WTC11 (cell line): ENCODE measurements at regions not wholly inside any gene's neighbourhood (a gene's known extent, or its start where the extent isn't known, plus 50 kb on each side); places are given as distances from the start of the nearest gene placed in this dataset.

ENCODE experiments used
- ATAC-seq: fragments of 200-7000 bp; cut with Tn5 transposase; 2 replicates; pipeline ENCODE4 v1.10.0; 2021; ENCODE audit warnings: mild to moderate bottlenecking, moderate library complexity
- CTCF ChIA-PET: fragments of 300-600 bp; sonication (Branson Sonifier 250); formaldehyde crosslinking; loops from one replicate; lab custom pipeline; 2021; ENCODE audit warnings: antibody characterized with exemption; lab: Charles Lee
- POLR2A ChIA-PET: fragments of 350-600 bp; sonication (Branson Sonifier 250); formaldehyde crosslinking; loops from one replicate; lab custom pipeline; 2021; ENCODE audit warnings: antibody characterized with exemption; lab: Charles Lee
- DNase-seq: peaks from one replicate; pipeline ENCODE4 v3.0.0; 2021; ENCODE audit warnings: low spot score
- H3K27ac Mint-ChIP-seq: 2 replicates; pipeline ENCODE4 v1.8.0; 2021; ENCODE audit warnings: mixed read lengths
- H3K27me3 Mint-ChIP-seq: 2 replicates; pipeline ENCODE4 v1.8.0; 2021; ENCODE audit warnings: low read depth, mild to moderate bottlenecking, moderate library complexity, mixed read lengths
- H3K36me3 Mint-ChIP-seq: 2 replicates; pipeline ENCODE4 v1.8.0; 2021; ENCODE audit warnings: mixed read lengths
- H3K4me1 Mint-ChIP-seq: 2 replicates; pipeline ENCODE4 v1.8.0; 2022; ENCODE audit warnings: mixed read lengths
- H3K4me3 Mint-ChIP-seq: 2 replicates; pipeline ENCODE4 v1.8.0; 2021; ENCODE audit warnings: mild to moderate bottlenecking, moderate library complexity, mixed read lengths
- H3K9me3 Mint-ChIP-seq: 2 replicates; pipeline ENCODE4 v1.8.0; 2021; ENCODE audit warnings: mixed read lengths
- FOXK1 ChIP-seq: sonication (generic); formaldehyde crosslinking; IDR thresholded peaks from 2 replicates; pipeline ENCODE4 v1.8.0; 2022; ENCODE audit warnings: mild to moderate bottlenecking, moderate library complexity, missing genetic modification reagents
- GTF2I ChIP-seq: fragments of 250-450 bp; sonication (Bioruptor Pico); conservative IDR thresholded peaks from 2 replicates; pipeline ENCODE4 v1.4.0; 2021; ENCODE audit warnings: mild to moderate bottlenecking
- SMAD4 ChIP-seq: sonication (generic); formaldehyde crosslinking; IDR thresholded peaks from 2 replicates; pipeline ENCODE4 v1.8.0; 2022; ENCODE audit warnings: mild to moderate bottlenecking, missing genetic modification reagents
- SP1 ChIP-seq: sonication (generic); formaldehyde crosslinking; conservative IDR thresholded peaks from 2 replicates; pipeline ENCODE4 v1.8.1; 2022; ENCODE audit warnings: missing genetic modification reagents
- ZNF396 ChIP-seq: fragments of 250-450 bp; sonication (Bioruptor Pico); IDR thresholded peaks from 2 replicates; pipeline ENCODE4 v1.8.0; 2021; ENCODE audit warnings: mild to moderate bottlenecking, moderate library complexity, borderline replicate concordance
- TF ChIP-seq, protein P1 (sequence below): sonication (generic); formaldehyde crosslinking; IDR thresholded peaks from 2 replicates; pipeline ENCODE4 v1.8.0; 2022; ENCODE audit warnings: mild to moderate bottlenecking, missing genetic modification reagents
- TF ChIP-seq, protein P2 (sequence below): sonication (generic); formaldehyde crosslinking; IDR thresholded peaks from 2 replicates; pipeline ENCODE4 v1.8.0; 2023; ENCODE audit warnings: missing genetic modification reagents, mild to moderate bottlenecking, borderline replicate concordance
- TF ChIP-seq, protein P3 (sequence below): sonication (generic); formaldehyde crosslinking; IDR thresholded peaks from 2 replicates; pipeline ENCODE4 v1.8.1; 2023; ENCODE audit warnings: mild to moderate bottlenecking, moderate library complexity, missing genetic modification reagents
- TF ChIP-seq, protein P4 (sequence below): sonication (generic); formaldehyde crosslinking; IDR thresholded peaks from 2 replicates; pipeline ENCODE4 v1.8.1; 2023; ENCODE audit warnings: mild to moderate bottlenecking, missing genetic modification reagents, moderate library complexity
- TF ChIP-seq, protein P5 (sequence below): sonication (generic); formaldehyde crosslinking; IDR thresholded peaks from 2 replicates; pipeline ENCODE4 v1.8.1; 2023; ENCODE audit warnings: mild to moderate bottlenecking, missing genetic modification reagents, borderline replicate concordance
- TF ChIP-seq, protein P6 (sequence below): sonication (generic); formaldehyde crosslinking; IDR thresholded peaks from 2 replicates; pipeline ENCODE4 v1.8.0; 2022; ENCODE audit warnings: missing genetic modification reagents

DNA sequence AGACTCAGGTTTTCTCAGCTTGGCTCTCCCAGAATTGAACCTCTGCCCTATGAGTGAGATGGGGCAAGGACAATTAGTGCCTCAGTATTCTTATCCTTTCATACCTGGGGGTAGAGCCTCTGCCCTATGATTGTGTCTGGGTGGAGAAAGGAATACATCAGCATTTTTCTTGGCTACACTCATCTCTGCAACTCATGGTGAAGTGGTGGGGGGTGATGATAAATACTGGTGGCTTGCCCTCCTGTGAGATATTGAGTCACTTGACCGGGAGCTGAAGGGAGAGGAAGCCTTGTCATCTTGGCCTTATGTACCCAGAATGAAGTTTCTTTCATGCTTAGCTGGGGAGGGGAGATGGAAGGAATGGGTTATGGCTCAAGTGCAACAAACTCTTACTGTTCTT, 71.3 kb upstream of the ENOX2 start:
- Mint-ChIP-seq H3K4me1 (peaks cover 5% of the 10 kb centered on the region; the same call in 1 of the 2 replicates), H3K4me3 (no peak overlapping the region), H3K27ac (no peak overlapping the region), H3K27me3 (peaks cover 2% of the 10 kb centered on the region; the same call in 1 of the 2 replicates), H3K36me3 (no peaks in the 10 kb centered on the region), H3K9me3 (no peaks in the 10 kb centered on the region)
- DNase-seq, result no peak
- POLR2A ChIA-PET, result no interaction called here
- CTCF ChIA-PET, result interaction anchor here (1.0 to 1.2 kb wide), 3 partner anchors 581 to 703 kb away, joined by 3 to 4 read pairs (median 3); no protein-coding TSS in a partner anchor
- TF ChIP-seq, protein P1, sequence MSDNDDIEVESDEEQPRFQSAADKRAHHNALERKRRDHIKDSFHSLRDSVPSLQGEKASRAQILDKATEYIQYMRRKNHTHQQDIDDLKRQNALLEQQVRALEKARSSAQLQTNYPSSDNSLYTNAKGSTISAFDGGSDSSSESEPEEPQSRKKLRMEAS, result no peak
- TF ChIP-seq, protein P2, sequence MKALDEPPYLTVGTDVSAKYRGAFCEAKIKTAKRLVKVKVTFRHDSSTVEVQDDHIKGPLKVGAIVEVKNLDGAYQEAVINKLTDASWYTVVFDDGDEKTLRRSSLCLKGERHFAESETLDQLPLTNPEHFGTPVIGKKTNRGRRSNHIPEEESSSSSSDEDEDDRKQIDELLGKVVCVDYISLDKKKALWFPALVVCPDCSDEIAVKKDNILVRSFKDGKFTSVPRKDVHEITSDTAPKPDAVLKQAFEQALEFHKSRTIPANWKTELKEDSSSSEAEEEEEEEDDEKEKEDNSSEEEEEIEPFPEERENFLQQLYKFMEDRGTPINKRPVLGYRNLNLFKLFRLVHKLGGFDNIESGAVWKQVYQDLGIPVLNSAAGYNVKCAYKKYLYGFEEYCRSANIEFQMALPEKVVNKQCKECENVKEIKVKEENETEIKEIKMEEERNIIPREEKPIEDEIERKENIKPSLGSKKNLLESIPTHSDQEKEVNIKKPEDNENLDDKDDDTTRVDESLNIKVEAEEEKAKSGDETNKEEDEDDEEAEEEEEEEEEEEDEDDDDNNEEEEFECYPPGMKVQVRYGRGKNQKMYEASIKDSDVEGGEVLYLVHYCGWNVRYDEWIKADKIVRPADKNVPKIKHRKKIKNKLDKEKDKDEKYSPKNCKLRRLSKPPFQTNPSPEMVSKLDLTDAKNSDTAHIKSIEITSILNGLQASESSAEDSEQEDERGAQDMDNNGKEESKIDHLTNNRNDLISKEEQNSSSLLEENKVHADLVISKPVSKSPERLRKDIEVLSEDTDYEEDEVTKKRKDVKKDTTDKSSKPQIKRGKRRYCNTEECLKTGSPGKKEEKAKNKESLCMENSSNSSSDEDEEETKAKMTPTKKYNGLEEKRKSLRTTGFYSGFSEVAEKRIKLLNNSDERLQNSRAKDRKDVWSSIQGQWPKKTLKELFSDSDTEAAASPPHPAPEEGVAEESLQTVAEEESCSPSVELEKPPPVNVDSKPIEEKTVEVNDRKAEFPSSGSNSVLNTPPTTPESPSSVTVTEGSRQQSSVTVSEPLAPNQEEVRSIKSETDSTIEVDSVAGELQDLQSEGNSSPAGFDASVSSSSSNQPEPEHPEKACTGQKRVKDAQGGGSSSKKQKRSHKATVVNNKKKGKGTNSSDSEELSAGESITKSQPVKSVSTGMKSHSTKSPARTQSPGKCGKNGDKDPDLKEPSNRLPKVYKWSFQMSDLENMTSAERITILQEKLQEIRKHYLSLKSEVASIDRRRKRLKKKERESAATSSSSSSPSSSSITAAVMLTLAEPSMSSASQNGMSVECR (CRISPR knock-in tag), result no peak
- TF ChIP-seq SMAD4 (CRISPR knock-in tag) (no peak), GTF2I (CRISPR knock-in tag) (no peak), ZNF396 (no peak), SP1 (CRISPR knock-in tag) (no peak), FOXK1 (no peak)
- TF ChIP-seq, protein P3, sequence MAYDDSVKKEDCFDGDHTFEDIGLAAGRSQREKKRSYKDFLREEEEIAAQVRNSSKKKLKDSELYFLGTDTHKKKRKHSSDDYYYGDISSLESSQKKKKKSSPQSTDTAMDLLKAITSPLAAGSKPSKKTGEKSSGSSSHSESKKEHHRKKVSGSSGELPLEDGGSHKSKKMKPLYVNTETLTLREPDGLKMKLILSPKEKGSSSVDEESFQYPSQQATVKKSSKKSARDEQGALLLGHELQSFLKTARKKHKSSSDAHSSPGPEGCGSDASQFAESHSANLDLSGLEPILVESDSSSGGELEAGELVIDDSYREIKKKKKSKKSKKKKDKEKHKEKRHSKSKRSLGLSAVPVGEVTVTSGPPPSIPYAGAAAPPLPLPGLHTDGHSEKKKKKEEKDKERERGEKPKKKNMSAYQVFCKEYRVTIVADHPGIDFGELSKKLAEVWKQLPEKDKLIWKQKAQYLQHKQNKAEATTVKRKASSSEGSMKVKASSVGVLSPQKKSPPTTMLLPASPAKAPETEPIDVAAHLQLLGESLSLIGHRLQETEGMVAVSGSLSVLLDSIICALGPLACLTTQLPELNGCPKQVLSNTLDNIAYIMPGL, result no peak
- TF ChIP-seq, protein P4, sequence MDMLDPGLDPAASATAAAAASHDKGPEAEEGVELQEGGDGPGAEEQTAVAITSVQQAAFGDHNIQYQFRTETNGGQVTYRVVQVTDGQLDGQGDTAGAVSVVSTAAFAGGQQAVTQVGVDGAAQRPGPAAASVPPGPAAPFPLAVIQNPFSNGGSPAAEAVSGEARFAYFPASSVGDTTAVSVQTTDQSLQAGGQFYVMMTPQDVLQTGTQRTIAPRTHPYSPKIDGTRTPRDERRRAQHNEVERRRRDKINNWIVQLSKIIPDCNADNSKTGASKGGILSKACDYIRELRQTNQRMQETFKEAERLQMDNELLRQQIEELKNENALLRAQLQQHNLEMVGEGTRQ (CRISPR knock-in tag), result no peak
- TF ChIP-seq, protein P5, sequence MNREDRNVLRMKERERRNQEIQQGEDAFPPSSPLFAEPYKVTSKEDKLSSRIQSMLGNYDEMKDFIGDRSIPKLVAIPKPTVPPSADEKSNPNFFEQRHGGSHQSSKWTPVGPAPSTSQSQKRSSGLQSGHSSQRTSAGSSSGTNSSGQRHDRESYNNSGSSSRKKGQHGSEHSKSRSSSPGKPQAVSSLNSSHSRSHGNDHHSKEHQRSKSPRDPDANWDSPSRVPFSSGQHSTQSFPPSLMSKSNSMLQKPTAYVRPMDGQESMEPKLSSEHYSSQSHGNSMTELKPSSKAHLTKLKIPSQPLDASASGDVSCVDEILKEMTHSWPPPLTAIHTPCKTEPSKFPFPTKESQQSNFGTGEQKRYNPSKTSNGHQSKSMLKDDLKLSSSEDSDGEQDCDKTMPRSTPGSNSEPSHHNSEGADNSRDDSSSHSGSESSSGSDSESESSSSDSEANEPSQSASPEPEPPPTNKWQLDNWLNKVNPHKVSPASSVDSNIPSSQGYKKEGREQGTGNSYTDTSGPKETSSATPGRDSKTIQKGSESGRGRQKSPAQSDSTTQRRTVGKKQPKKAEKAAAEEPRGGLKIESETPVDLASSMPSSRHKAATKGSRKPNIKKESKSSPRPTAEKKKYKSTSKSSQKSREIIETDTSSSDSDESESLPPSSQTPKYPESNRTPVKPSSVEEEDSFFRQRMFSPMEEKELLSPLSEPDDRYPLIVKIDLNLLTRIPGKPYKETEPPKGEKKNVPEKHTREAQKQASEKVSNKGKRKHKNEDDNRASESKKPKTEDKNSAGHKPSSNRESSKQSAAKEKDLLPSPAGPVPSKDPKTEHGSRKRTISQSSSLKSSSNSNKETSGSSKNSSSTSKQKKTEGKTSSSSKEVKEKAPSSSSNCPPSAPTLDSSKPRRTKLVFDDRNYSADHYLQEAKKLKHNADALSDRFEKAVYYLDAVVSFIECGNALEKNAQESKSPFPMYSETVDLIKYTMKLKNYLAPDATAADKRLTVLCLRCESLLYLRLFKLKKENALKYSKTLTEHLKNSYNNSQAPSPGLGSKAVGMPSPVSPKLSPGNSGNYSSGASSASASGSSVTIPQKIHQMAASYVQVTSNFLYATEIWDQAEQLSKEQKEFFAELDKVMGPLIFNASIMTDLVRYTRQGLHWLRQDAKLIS, result no peak
- TF ChIP-seq, protein P6, sequence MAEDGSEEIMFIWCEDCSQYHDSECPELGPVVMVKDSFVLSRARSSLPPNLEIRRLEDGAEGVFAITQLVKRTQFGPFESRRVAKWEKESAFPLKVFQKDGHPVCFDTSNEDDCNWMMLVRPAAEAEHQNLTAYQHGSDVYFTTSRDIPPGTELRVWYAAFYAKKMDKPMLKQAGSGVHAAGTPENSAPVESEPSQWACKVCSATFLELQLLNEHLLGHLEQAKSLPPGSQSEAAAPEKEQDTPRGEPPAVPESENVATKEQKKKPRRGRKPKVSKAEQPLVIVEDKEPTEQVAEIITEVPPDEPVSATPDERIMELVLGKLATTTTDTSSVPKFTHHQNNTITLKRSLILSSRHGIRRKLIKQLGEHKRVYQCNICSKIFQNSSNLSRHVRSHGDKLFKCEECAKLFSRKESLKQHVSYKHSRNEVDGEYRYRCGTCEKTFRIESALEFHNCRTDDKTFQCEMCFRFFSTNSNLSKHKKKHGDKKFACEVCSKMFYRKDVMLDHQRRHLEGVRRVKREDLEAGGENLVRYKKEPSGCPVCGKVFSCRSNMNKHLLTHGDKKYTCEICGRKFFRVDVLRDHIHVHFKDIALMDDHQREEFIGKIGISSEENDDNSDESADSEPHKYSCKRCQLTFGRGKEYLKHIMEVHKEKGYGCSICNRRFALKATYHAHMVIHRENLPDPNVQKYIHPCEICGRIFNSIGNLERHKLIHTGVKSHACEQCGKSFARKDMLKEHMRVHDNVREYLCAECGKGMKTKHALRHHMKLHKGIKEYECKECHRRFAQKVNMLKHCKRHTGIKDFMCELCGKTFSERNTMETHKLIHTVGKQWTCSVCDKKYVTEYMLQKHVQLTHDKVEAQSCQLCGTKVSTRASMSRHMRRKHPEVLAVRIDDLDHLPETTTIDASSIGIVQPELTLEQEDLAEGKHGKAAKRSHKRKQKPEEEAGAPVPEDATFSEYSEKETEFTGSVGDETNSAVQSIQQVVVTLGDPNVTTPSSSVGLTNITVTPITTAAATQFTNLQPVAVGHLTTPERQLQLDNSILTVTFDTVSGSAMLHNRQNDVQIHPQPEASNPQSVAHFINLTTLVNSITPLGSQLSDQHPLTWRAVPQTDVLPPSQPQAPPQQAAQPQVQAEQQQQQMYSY (CRISPR knock-in tag), result no peak
- ATAC-seq, result no peak
